ENCODE measurements at regions not wholly inside any gene's neighbourhood (a gene's known extent, or its start where the extent isn't known, plus 50 kb on each side); places are given as distances from the start of the nearest gene placed in this dataset.
A peak's percentile ranks its signal among the peaks of the same experiment; 100 is the strongest.

DNA sequence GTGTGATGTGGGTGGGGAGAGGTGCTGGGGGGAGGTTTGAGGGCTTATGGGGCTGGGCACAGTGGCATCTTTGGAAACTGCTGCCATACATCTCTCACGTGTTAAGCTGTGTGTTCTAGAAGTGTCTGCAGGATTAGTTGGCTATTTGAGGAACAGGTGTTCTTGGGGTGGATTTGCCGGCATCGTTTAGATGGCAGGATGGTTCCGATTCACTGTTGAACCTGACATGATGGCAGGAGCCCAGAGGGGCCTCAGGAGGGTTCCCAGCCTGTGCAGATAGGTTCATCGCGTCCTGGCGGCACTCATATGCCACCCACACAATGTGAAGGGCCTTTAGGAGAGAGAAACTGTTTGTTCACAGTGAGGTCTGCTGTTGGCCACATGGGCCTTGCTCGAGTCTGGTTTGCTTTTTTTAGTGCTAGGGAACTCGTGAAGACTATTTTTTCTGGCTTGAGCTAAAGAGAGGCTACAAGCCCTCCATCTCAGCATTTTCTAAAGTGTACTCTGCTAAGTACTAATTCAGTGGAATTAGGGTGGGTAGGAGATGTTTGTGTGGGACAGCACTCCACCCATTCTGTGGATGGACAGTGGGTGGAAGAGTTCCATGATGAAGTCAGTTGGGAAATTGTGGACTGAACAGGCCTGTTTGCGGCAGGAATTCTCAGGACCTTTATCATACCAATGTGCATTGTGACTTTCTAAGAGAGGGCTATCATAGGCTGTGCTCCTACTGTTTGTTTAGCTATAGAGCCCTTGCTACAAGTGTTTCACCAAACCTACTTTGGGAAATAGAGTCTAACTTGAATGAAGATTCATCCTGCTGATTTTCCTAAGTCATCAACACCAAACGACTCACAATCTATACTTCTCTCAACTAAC, 55.4 kb upstream of the PLET1 start:
- H3K56ac ChIP-seq (replicated peaks; ENCODE audit: insufficient read length, low read depth, low read length), result no peak overlapping the region
- no peak overlapping the region for H2BK120ac ChIP-seq (replicated peaks; ENCODE audit: low read depth, low read length)
- POLR2A ChIA-PET (ENCODE audit: partially characterized antibody), result no interaction called here
- H3K4me3 ChIP-seq (ENCODE audit: extremely low read depth in 1 of 4, insufficient read depth in 2 of 4, low read depth in 3 of 4, low read length in 4 of 4), result no peak overlapping the region
- H3K4ac ChIP-seq (replicated peaks; ENCODE audit: insufficient read length, low read depth, low read length), result no peak overlapping the region
- H2BK5ac ChIP-seq (ENCODE audit: low read depth, low read length), result no peak overlapping the region
- no peak overlapping the region for H3K9ac ChIP-seq (replicated peaks in 1 of 4; ENCODE audit: extremely low read depth in 1 of 4, low read depth in 3 of 4, low read length in 3 of 4)
- H4K20me1 ChIP-seq (replicated peaks in 1 of 2; ENCODE audit: control insufficient read depth in 1 of 2, insufficient read depth in 2 of 2, low read length in 2 of 2), result no peaks in the 10 kb centered on the region
- no peak overlapping the region for H3K4me2 ChIP-seq (ENCODE audit: insufficient read depth in 1 of 2, low read depth in 2 of 2, low read length in 2 of 2)
- H4K91ac ChIP-seq (replicated peaks; ENCODE audit: insufficient read length, low read length), result no peak overlapping the region
- H2BK12ac ChIP-seq (ENCODE audit: low read depth, low read length), result no peak overlapping the region
- no peak overlapping the region for H2BK15ac ChIP-seq (ENCODE audit: low read length)
- no peak overlapping the region for H2BK20ac ChIP-seq (ENCODE audit: low read length)
- H3K36me3 ChIP-seq (ENCODE audit: control insufficient read depth in 2 of 4, insufficient read depth in 4 of 4, low read length in 3 of 4), result no peaks in the 10 kb centered on the region
- no peaks in the 10 kb centered on the region for H3K79me1 ChIP-seq (ENCODE audit: low read depth, low read length)
- no peaks in the 10 kb centered on the region; the same call in 1 of the 2 replicates for H3K23me2 ChIP-seq (ENCODE audit: low read depth, low read length)
- no peak overlapping the region for H3K23ac ChIP-seq (ENCODE audit: insufficient read length)
- FAIRE-seq (no peak), DNase-seq (ENCODE audit: low read depth in 1 of 2, low spot score in 2 of 2) (no peak)
- no peak overlapping the region for H3K14ac ChIP-seq (ENCODE audit: insufficient read length)
- H2AK5ac ChIP-seq (ENCODE audit: low read depth, low read length), result no peak overlapping the region
- no peak overlapping the region for H4K5ac ChIP-seq (ENCODE audit: insufficient read length, low read depth, low read length)
- no peak overlapping the region for H2AFZ ChIP-seq (ENCODE audit: low read length)
- CTCF ChIA-PET (ENCODE audit: partially characterized antibody), result interaction anchor here (1.1 to 1.7 kb wide), 3 partner anchors 30 to 36 kb away, joined by 3 to 5 read pairs (median 5); no protein-coding TSS in a partner anchor
- H3K27me3 ChIP-seq (replicated peaks in 1 of 4; ENCODE audit: control insufficient read depth in 3 of 4, extremely low read depth in 1 of 4, insufficient read depth in 3 of 4, low read length in 3 of 4), result no peaks in the 10 kb centered on the region
- peak overlapping the region; percentile 36; the same call in 1 of the 2 replicates for H4K8ac ChIP-seq (ENCODE audit: extremely low read depth, insufficient read depth, low read length)
- H3K79me2 ChIP-seq (ENCODE audit: control insufficient read depth in 1 of 2, insufficient read depth in 2 of 2, low read length in 2 of 2), result no peaks in the 10 kb centered on the region
- no peak overlapping the region for H3K27ac ChIP-seq (ENCODE audit: low read depth, low read length)
- 90% methylated on average over 11 of the region's 11 CpGs; no CpG with 5 or more reads in 1 of the 2 experiments for WGBS, 2 experiments (ENCODE audit: extremely low coverage in 1 of 2, insufficient coverage in 1 of 2, insufficient read length in 1 of 2, insufficient replicate concordance in 2 of 2, low coverage in 1 of 2, low lambda C conversion rate in 2 of 2, missing lambda C conversion rate in 1 of 2)
- no peaks in the 10 kb centered on the region for H3K4me1 ChIP-seq (replicated peaks in 1 of 4; ENCODE audit: control insufficient read depth in 3 of 4, insufficient read depth in 4 of 4, low read length in 3 of 4)
- H3K18ac ChIP-seq (ENCODE audit: extremely low read depth, low read length), result no peak overlapping the region
- H3K9me3 ChIP-seq (ENCODE audit: insufficient read depth in 2 of 2, low read depth in 1 of 2, low read length in 1 of 2), result no peaks in the 10 kb centered on the region
- no peak for TF ChIP-seq POU5F1 (IDR thresholded peaks at IDR 0.05; ENCODE audit: low read depth, low read length)
- TF ChIP-seq NRF1 (IDR thresholded peaks at IDR 0.05; ENCODE audit: low read depth, low read length), result no peak
- TF ChIP-seq HDAC6 (IDR thresholded peaks at IDR 0.05; ENCODE audit: low read depth, low read length), result no peak
- TF ChIP-seq, protein P1, sequence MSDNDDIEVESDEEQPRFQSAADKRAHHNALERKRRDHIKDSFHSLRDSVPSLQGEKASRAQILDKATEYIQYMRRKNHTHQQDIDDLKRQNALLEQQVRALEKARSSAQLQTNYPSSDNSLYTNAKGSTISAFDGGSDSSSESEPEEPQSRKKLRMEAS (IDR thresholded peaks at IDR 0.05), result no peak
- TF ChIP-seq SIN3A (conservative IDR thresholded peaks at IDR 0.05 in 1 of 2, IDR thresholded peaks at IDR 0.05 in 1 of 2; ENCODE audit: low read depth in 1 of 2, low read length in 2 of 2), result no peak
- no peak for TF ChIP-seq RNF2 (IDR thresholded peaks at IDR 0.05; ENCODE audit: borderline replicate concordance, low read depth, low read length, missing control alignments, poor library complexity, severe bottlenecking)
- no peak for TF ChIP-seq SIRT6 (IDR thresholded peaks at IDR 0.05; ENCODE audit: low read length)
- TF ChIP-seq RFX5 (IDR thresholded peaks at IDR 0.05; ENCODE audit: borderline replicate concordance, low read depth, low read length), result no peak
- TF ChIP-seq CEBPB (IDR thresholded peaks at IDR 0.05; ENCODE audit: low read depth, low read length), result no peak
- TF ChIP-seq CREB1 (IDR thresholded peaks at IDR 0.05), result no peak
- no peak for TF ChIP-seq CHD1 (IDR thresholded peaks at IDR 0.05; ENCODE audit: low read depth, low read length)
- TF ChIP-seq RAD21 (IDR thresholded peaks at IDR 0.05 in 1 of 2, conservative IDR thresholded peaks at IDR 0.05 in 1 of 2; ENCODE audit: low read depth in 2 of 2, low read length in 2 of 2), result no peak

All from H1 (cell line).